Stimulated activated CD8-positive, alpha-beta memory T cell treated with anti-CD3 and anti-CD28 coated beads, Interleukin-4, amount 100 ng/mL, for 1 hour (primary cell): ENCODE measurements at regions not wholly inside any gene's neighbourhood (a gene's known extent, or its start where the extent isn't known, plus 50 kb on each side); places are given as distances from the start of the nearest gene placed in this dataset.
"Not testable (repeated sequence)": the region's sequence is repeated elsewhere in the genome, so short reads cannot be mapped to it uniquely, and the experiment has no call there.

Source experiments
- DNase-seq, 2 donors: peaks; one replicate each; pipeline ENCODE4 v3.0.0-alpha.2; 2020; ENCODE audit warnings: low read depth in 2 of 2, low spot score in 1 of 2

DNA sequence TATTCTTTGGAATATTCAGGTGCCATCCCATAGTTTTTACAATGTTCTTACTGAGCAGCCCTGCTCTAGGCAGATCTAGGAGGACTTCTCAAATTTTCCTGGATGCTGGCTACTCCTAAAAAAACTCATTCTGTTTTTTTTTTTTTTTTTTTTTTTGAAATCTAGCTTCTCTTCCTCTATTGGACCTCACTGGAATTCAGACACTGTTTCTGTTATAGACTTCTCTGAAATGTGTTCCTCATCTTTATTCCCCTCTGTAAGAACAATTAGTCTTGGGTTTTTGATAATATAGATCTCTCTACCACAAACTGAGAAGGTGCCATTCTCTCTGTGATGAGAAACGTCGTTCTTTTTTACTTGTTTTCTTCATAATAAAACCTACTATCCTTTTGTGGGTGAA is 115.3 kb upstream of the CCND2 start:
- DNase-seq: no peak

DNA sequence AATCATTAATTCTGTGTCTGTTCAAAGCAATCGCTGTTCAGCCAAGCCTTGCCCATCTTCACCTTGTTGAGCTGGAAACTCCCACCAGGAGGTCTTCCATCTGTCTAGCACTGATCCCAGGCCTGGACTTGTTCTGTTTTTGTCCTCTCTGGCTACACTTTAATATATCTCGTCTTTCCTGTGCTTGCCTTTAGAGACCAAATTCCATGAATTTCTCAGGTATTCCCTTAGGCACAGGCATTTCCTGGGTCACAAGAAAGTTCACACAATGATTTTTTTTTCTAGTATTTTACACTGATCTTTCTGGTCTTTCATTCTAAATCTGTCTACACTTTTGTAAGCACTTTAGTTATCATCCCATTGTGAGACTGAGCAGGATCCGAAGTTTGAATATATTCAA is 116.4 kb upstream of the CCND2 start:
- no peak for DNase-seq

DNA sequence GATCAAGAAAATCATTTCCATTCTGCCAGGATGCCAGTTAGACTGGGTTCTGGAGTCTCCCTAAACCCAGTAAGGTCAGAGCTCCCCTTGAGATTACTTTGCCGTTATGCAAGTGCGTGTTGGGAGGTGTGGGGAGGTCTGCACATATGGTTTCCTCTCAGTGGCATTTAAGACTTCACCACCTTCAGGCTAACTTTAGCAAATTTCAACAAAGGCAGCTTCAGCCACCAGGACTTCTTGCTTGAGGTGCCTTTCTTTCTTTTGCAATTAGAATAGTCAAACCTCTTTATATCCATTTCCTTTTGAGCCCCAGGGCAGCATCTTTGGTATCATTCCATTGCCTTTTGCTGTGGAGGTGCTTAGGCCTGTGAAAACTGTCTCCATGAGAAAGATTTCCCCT is 117.2 kb upstream of the CCND2 start:
- DNase-seq: no peak

- no peak for DNase-seq
Measured at GRCh38 chr12:4154672-4155225, 118.8 kb upstream of the CCND2 start.

DNA sequence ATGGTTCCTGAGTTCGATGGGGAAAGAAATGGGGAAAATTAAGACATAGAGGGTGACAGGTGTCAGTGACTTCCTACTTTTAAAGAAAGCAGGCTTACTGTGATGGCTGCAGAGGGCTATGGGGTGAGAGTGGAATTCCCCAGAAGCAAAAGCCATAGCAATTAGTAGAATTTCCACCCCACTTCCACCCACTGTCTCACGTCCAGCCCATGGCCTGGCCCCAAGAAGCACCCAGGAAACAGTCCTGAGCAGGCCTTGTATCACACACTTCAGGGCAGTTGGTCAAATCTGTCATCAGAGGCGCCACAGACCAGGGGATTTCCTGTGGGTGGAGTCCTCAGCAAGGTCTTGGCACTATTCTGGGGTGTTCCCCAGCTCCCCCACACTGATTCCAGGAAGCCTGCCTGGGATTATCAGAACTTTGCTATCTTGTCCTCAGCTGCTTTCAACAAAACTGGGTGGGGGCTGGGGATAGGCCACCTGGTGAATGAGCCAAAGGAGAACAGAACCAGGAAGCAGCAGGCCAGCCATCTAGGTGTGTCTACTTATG is 120.1 kb upstream of the CCND2 start:
- no peak for DNase-seq

DNA sequence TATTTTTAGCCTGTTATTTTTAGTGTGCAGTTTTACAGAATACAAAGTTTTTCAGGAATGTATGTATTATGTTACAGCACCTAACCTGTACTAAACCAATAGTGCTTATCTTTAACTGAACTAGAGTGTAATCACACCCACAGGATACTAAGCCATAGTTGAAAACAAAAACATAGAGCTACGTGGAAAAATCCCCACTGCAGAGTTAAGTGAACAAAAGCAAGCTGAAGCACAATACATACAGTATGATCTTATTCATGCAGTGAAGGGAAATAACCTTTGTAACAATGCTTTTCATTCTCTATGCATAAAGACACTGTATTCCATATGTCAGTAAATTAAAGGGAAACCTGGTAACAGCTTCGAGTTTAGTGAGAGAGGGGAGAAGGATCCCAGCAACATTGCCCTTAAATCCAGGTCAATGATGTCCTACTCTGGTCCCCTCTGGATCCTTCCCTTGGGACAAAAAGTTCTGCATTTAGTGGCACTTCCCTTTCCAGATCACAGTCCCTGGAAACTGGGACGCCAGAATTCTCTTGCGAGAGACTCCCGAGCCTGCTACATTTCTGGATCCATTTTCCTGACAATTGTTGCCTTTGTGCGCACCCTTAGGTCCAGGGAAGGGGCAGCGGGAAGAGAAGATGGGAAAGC is 121.3 kb upstream of the CCND2 start:
- no peak for DNase-seq

- DNase-seq: no peak
Measured at GRCh38 chr12:4151362-4152121, 122.0 kb upstream of the CCND2 start.

DNA sequence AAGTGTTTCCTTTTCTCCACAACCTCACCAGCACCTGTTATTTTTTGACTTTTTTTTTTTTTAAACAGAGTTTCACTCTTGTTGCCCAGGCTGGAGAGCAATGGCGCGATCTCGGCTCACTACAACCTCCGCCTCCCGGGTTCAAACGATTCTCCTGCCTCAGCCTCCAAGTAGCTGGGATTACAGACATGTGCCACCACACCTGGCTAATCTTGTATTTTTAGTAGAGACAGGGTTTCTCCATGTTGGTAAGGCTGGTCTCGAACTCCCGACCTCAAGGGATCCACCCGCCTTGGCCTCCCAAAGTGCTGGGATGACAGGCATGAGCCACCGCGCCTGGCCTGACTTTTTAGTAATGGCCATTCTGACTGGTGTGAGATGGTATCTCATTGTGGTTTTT is 123.2 kb upstream of the CCND2 start:
- DNase-seq: not testable (repeated sequence)

GRCh38 chr12:4148418-4149056 is 125.0 kb upstream of the CCND2 start:
- DNase-seq: peak in 1 of 2 donors; percentile 35

DNA sequence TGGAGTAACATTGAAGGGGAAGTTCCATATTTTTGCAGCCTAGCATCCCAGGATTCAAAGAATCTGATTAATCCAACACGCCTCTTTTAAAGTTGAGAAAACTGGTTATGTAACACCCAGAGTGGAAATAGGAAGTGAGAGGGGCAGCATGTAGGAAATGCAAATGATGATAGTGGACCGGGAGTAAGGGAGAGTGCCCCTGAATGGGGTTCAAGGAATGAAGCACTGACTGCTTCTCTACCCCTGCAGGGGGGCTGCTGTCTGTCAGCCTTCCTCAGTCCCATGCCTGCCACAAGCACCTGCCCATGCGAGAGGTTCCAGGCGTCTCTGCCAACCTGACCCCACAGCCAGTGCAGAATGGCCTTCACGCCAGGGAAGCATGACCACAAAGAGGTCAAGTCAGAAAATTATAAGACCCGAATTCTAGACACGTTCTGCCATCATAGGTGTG is 126.5 kb upstream of the CCND2 start:
- no peak for DNase-seq

GRCh38 chr12:4145990-4146859 is 127.3 kb upstream of the CCND2 start:
- DNase-seq: no peak

DNA sequence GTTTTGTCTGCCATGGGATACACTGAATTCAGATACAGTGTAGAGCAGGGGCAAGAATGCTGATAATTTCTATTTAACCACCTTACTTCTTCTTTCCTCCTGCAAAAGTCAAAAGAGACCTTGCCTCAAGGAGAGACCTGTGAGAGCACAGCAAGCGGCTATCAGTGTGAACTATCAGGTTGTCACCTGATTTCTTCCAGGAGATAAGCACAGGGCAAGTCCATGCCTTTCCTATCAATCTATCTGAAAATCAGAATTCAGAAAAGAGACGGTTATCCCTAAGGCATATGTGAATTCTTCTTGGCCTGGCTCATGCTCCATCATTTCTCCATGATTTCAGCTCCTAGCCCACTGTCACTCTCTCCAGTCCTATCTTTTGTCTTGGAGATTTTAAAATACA is 128.9 kb upstream of the CCND2 start:
- DNase-seq: no peak

DNA sequence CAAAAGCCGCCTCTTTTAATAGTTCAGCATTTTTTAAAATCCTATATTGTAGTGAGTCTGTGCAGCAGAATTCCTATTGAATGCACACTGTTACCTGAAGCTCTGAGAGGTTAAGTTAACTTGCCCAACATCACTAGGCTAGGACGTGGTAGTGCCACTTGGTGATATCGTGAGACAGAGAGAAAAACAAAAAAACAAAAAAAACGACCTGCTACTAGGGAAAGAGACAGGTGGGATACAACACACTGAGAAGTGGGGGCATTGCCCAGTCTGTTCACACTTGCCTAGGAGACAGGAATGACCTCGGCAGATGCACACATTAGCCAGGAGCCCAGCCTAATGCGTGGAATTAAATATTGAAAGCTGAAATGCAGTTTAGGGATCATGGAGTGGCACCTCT is 129.7 kb upstream of the CCND2 start:
- no peak for DNase-seq

GRCh38 chr12:4141348-4142270 is 132.0 kb upstream of the CCND2 start:
- DNase-seq: no peak

DNA sequence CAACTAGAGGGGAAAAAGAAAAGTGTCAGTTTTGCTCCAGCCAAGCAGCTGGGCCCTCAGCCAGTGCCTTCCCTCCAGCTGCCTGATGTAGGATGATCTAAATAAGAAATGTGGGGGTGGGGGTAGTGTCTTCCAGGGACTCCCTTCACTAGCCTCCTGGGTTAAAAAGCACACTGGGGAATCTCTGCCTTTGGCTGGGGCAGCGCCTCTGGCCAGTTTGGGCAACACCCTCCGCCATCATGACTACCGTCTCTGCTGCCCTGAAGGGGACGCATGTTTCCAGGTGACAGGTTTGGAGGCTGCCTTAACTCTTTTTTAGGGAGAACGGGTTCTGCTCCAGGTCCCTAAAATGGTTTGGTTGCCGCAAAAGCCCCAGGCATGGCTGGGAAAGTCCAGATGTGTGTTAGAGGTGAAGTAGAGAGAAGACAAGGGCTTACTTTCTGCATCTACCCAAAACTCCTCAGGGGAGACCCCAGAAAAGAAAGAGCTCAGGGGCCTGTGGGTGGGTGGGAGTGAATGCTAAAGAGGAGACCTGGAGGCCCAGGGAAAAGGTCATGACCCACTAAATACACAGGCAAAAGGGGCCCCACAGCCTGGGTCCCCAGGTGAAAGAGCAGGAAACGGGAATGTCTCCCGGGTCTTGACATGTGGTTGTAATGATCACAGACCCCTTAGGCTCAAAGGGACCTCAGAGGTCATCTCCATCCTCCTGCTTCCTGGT is 132.8 kb upstream of the CCND2 start:
- DNase-seq: no peak

- no peak for DNase-seq
Measured at GRCh38 chr12:4139191-4139590, 134.4 kb upstream of the CCND2 start.

DNA sequence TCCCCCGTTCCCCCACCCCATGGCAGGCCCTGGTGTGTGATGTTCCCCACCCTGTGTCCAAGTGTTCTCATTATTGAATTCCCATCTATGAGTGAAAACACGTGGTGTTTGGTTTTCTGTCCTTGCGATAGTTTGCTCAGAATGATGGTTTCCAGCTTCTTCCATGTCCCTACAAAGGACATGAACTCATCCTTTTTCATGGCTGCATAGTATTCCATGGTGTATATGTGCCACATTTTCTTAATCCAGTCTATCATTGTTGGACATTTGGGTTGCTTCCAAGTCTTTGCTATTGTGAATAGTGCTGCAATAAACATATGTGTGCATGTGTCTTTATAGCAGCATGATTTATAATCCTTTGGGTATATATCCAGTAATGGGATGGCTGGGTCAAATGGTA is 135.0 kb upstream of the CCND2 start:
- not testable (repeated sequence) for DNase-seq

GRCh38 chr12:4138051-4138450 is 135.5 kb upstream of the CCND2 start:
- DNase-seq: no peak

- no peak for DNase-seq
Measured at GRCh38 chr12:4137441-4137840, 136.1 kb upstream of the CCND2 start.
